ENCODE measurements at regions not wholly inside any gene's neighbourhood (a gene's known extent, or its start where the extent isn't known, plus 50 kb on each side); places are given as distances from the start of the nearest gene placed in this dataset.

- Histone ChIP-seq H3K4me1 (ENCODE audit: insufficient read depth, low read length, severe bottlenecking) (no peaks in the 10 kb centered on the region), H3K27ac (ENCODE audit: low read depth, low read length, poor library complexity, severe bottlenecking) (no peak overlapping the region), H3K9me3 (ENCODE audit: low read length) (no peaks in the 10 kb centered on the region), H3K4me3 (ENCODE audit: low read depth, low read length, poor library complexity, severe bottlenecking) (no peak overlapping the region), H3F3A (ENCODE audit: insufficient read depth, low read length) (no peaks in the 10 kb centered on the region), H3K4me2 (ENCODE audit: low read length) (no peak overlapping the region), H3K9ac (ENCODE audit: low read length) (no peak overlapping the region), H2AFZ (ENCODE audit: low read length) (no peak overlapping the region), H4K20me1 (ENCODE audit: insufficient read depth, low read length) (no peaks in the 10 kb centered on the region), H3K79me2 (ENCODE audit: insufficient read depth, low read length) (no peaks in the 10 kb centered on the region), H3K36me3 (ENCODE audit: insufficient read depth, low read length) (no peaks in the 10 kb centered on the region), H3K27me3 (ENCODE audit: insufficient read depth, low read length) (no peaks in the 10 kb centered on the region), H3K9me2 (ENCODE audit: low read depth, low read length) (no peaks in the 10 kb centered on the region)
- TF ChIP-seq CTCF (IDR thresholded peaks at IDR 0.05; ENCODE audit: low read length) (no peak), EZH2 (IDR thresholded peaks at IDR 0.05; ENCODE audit: borderline replicate concordance, low read length) (no peak)
Measured at GRCh38 chr6:130288065-130288464, 65.3 kb upstream of the SAMD3 start.

GRCh38 chr6:130282234-130282995, 59.7 kb upstream of the SAMD3 start:
- H3K4me2 ChIP-seq (ENCODE audit: low read length): no peak overlapping the region
- H3K79me2 ChIP-seq (ENCODE audit: insufficient read depth, low read length): no peaks in the 10 kb centered on the region
- TF ChIP-seq EZH2 (IDR thresholded peaks at IDR 0.05; ENCODE audit: borderline replicate concordance, low read length) (no peak), CTCF (IDR thresholded peaks at IDR 0.05; ENCODE audit: low read length) (peak; percentile 55)
- H3K4me3 ChIP-seq (ENCODE audit: low read depth, low read length, poor library complexity, severe bottlenecking): no peak overlapping the region
- H3K27ac ChIP-seq (ENCODE audit: low read depth, low read length, poor library complexity, severe bottlenecking): no peak overlapping the region
- no peak overlapping the region for H3K9ac ChIP-seq (ENCODE audit: low read length)
- no peaks in the 10 kb centered on the region for H3K27me3 ChIP-seq (ENCODE audit: insufficient read depth, low read length)
- no peak overlapping the region for H2AFZ ChIP-seq (ENCODE audit: low read length)
- no peaks in the 10 kb centered on the region for H3K9me3 ChIP-seq (ENCODE audit: low read length)
- no peaks in the 10 kb centered on the region for H3K9me2 ChIP-seq (ENCODE audit: low read depth, low read length)
- no peaks in the 10 kb centered on the region for H3F3A ChIP-seq (ENCODE audit: insufficient read depth, low read length)
- no peaks in the 10 kb centered on the region for H3K36me3 ChIP-seq (ENCODE audit: insufficient read depth, low read length)
- H4K20me1 ChIP-seq (ENCODE audit: insufficient read depth, low read length): no peaks in the 10 kb centered on the region
- no peaks in the 10 kb centered on the region for H3K4me1 ChIP-seq (ENCODE audit: insufficient read depth, low read length, severe bottlenecking)

- Histone ChIP-seq H3K79me2 (ENCODE audit: insufficient read depth, low read length) (no peaks in the 10 kb centered on the region), H3F3A (ENCODE audit: insufficient read depth, low read length) (no peaks in the 10 kb centered on the region), H3K9me3 (ENCODE audit: low read length) (0 out of 2 replicates have a peak, but pooled peaks cover 7% of the 10 kb centered on the region)
Measured at GRCh38 chr6:130276507-130276906, 53.8 kb upstream of the SAMD3 start.

More at GRCh38 chr6:130276507-130276906, 53.8 kb upstream of the SAMD3 start:
- H3K4me2 ChIP-seq (ENCODE audit: low read length): no peak overlapping the region
- no peak overlapping the region for H3K9ac ChIP-seq (ENCODE audit: low read length)
- no peaks in the 10 kb centered on the region for H4K20me1 ChIP-seq (ENCODE audit: insufficient read depth, low read length)
- TF ChIP-seq CTCF (IDR thresholded peaks at IDR 0.05; ENCODE audit: low read length) (no peak), EZH2 (IDR thresholded peaks at IDR 0.05; ENCODE audit: borderline replicate concordance, low read length) (no peak)
- no peaks in the 10 kb centered on the region for H3K9me2 ChIP-seq (ENCODE audit: low read depth, low read length)
- H3K4me1 ChIP-seq (ENCODE audit: insufficient read depth, low read length, severe bottlenecking): no peaks in the 10 kb centered on the region
- H3K27me3 ChIP-seq (ENCODE audit: insufficient read depth, low read length): no peaks in the 10 kb centered on the region
- H3K4me3 ChIP-seq (ENCODE audit: low read depth, low read length, poor library complexity, severe bottlenecking): no peak overlapping the region
- no peak overlapping the region for H3K27ac ChIP-seq (ENCODE audit: low read depth, low read length, poor library complexity, severe bottlenecking)
- H3K36me3 ChIP-seq (ENCODE audit: insufficient read depth, low read length): no peaks in the 10 kb centered on the region
- no peak overlapping the region for H2AFZ ChIP-seq (ENCODE audit: low read length)

Measured in OCI-LY1 (cell line).